ENCODE measurements at regions not wholly inside any gene's neighbourhood (a gene's known extent, or its start where the extent isn't known, plus 50 kb on each side); places are given as distances from the start of the nearest gene placed in this dataset.
A peak's percentile ranks its signal among the peaks of the same experiment; 100 is the strongest.

GRCh38 chr2:205937211-205937610, 148.8 kb downstream of the INO80D start:
- no peak for DNase-seq

DNA sequence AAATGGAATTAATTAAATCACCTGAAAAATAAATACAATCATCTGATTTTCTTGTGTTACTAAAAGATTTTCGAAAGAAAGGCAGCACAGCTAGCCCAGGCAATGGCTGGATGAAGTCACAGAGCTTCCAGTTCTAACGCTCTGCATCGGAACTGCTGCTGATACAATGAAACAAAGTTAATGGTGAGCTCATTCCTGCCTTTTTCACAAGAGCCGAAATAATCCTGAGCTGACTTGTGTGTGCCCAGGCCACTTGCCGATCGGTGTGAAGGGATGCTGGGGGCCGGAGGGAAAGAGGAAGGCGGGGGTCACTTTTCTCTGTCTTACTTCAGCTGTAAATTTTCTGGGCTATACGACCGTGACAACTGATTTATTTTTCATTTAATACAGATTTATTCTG, 149.5 kb downstream of the INO80D start:
- no peak for DNase-seq

DNA sequence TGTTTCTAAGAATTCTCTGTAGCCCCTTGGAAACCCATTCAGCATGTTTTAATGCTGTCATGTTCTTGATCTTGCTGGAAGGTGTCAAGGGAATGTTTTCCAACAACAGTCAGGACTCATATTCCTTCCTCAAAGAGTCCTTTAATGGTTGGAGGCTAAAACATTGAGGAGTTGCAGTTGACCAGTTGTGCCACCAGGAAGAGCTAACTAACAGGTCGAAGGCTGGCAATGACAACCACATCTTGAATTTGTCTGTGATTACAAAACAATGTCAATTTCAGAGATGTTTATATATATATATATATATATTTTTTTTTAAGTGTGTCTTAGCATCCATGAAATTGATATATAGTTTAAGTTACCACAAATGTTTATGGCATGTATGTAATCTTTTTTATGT, 151.5 kb downstream of the INO80D start:
- DNase-seq: no peak

- DNase-seq: no peak
Measured at GRCh38 chr2:205932861-205933260, 153.1 kb downstream of the INO80D start.

DNA sequence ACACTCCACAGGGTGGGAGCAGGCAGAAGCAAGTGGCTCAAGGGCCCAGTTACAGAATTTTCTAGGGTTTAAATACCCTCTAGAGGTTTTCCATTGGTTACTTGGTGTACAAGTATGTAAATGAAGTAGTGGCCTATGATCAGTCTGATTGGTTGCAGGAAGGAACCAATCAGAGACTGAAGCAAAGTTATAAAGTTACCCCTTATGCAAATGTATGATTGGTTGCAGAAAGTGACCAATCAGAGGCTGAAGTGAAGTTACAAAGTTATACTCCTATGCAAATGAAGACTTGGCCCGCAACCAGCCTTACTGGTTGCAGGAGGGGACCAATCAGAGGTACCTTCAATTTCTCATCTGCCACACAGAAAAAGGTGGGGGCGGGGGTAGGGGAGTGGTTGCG, 154.6 kb downstream of the INO80D start:
- DNase-seq: no peak

DNA sequence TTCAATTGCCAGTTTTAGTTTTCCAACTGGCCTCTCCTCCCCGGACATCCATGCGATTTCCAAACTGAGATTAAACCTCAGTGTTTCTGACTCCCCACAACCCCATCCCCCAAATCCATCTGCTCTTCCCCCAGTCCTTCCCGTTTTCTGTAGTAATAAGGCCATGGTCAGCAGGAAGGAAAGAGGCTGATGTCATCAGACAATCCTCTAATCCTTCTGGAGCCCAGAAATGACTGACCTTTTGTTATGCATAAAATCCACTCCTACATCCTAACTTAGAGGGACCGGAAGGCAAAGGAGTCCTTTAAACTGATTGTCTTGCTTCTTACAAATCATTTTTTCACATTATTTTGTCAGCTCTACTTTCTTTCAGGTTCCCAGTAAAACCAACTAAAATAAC, 155.8 kb downstream of the INO80D start:
- no peak for DNase-seq

DNA sequence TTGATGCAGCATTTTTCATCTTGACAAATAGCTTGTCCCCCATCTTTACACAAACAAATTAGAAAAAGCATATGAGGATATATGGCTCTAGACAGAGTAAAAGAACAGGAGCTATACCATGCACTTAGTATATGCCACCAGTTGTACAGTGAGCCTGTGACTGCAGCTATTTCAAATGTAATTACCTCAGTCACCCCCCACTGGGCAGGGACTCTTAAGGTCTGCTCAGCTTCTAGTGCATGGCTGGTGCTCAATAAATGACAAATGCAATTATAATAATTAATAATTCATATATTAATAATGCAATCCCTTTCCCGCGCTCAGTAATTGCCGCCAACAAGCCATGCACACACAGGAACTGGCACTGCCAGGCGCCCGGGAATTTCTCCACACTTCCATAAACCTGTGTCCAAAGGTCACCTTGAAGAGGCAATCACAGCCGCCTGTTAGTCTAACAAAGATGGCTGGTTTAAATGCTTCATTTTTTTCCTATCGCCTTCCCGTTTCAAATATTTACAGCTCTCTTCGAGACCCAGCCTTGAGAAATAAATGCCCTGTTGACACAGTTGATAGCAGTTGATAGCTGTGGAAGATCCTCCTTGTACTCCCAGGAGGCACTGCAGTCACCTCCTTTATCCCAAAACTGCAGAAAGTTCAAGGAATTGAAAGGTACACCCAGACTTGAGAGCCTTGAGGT, 156.6 kb downstream of the INO80D start:
- DNase-seq: no peak

- DNase-seq: peak; percentile 75
Measured at GRCh38 chr2:205925373-205926337, 160.3 kb downstream of the INO80D start.

- DNase-seq: no peak
Measured at GRCh38 chr2:205924676-205925075, 161.3 kb downstream of the INO80D start.

DNA sequence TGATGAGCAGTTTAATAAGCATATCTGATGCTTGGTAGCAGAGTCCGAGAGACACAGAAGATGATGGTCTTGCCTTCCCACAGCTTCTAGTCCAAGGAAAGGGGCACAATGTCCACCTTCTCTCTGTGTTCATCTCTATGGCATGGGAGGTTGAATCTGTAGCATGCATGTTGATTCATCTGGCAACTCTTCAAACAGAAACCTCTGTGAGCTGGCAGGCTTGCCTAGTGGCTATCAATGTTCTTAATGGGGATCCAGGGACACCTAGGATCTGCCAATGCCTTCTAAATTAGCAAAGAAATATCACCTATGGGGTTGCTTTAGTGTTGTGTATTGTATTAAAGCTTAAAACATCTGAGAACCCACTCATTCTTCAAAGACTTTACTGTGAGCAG, 170.8 kb downstream of the INO80D start:
- DNase-seq: no peak

DNA sequence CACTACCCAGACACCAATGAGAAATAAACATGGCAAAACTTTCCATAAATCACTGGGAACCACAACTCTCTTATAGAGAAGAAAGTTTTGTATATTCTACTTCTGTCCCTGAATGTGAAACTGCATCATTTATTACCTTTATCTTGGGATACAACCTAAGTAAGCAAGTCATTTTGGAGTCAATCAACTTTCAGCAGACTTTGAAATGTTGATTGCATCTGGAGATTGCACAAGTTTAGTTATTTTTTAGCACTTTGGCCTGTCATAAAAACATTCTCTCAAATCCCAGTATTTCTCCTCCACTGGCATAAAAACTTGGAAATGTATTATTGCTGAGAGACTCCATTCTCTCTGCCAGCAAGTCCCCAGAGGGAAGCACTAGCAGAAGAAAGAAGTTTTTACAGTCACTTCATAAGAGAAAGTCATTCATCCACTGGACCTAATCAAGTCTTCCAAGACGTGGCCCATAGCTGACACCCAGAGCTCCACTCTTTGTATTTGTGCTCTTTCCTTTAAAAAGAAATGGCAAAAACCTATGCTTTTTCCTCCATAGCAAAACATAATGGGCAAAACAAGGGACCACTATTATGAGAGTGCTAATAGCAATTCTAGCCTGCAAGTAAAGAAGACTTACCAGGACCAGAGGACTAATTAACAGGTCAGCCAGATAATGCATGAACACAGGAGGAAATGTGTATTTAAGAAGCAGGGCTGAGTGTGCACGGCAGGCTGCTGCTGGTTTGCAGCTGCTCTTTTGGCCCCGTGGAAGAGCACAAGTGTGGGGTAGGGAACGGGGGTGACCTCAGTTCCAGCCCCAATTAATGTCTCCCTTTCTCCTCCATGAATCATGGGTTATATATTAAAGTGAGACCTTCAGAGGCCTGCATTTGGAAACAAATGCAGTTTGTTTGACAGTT, 171.5 kb downstream of the INO80D start:
- DNase-seq: no peak

- no peak for DNase-seq
Measured at GRCh38 chr2:205913668-205914067, 172.3 kb downstream of the INO80D start.

DNA sequence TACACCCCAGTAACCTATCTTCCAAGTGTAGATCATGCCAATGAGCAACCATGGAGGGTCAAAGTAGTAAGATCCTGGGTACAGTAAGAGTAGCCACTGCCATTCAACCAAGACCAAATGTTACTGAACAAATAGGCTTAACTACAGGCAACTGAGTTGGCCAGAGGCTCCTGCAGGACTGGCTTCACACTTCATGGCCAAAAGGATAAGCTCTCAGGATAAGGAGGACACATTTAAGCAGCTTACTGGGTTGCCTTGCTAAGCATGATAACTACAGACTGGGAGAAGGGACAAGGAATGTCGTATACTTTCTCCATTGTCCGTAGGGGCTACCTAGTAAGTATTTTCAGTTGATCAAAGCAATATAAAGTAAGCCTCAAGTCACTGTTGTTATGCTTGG, 174.7 kb downstream of the INO80D start:
- no peak for DNase-seq

GRCh38 chr2:205909184-205909572, 176.8 kb downstream of the INO80D start:
- DNase-seq: no peak

GRCh38 chr2:205908212-205909183, 177.5 kb downstream of the INO80D start:
- no peak for DNase-seq

DNA sequence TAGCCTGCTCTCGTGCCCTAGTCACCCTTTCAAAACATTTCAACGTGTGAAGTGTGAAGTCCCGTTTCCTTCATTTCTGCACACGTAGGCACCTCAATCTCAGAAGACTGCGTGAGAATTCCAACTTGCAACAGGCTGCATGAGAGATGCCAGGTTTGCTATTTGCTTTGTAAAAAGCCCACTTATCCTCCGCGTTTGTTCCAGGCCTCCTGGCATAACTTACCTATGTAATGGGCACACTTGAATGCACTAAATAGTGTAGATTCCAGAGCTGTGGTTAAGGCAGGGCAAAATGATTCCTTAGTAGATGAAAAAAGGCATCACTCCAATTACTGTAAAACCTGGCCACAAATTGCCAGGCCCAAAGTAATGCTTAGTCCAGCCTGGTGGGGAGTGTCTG, 179.6 kb downstream of the INO80D start:
- no peak for DNase-seq

DNA sequence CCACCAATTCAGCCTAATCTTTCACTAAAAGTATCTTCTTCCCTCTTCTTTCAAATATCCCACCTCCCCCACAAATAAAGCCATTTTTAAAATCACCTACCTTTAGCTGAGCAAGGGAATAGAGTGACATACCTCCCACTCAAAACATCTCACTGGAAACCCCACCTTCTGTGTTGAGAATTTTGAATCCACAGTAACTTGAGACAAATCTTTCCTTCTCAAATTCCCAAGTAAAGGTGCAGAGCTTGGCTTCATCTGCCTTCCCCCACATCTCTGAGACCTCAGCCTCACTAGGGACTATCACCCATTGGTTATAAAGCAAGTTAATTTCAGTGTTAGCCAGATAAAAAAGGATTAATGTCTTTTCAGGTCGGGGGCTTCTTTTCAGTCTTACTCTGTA, 180.4 kb downstream of the INO80D start:
- no peak for DNase-seq

DNA sequence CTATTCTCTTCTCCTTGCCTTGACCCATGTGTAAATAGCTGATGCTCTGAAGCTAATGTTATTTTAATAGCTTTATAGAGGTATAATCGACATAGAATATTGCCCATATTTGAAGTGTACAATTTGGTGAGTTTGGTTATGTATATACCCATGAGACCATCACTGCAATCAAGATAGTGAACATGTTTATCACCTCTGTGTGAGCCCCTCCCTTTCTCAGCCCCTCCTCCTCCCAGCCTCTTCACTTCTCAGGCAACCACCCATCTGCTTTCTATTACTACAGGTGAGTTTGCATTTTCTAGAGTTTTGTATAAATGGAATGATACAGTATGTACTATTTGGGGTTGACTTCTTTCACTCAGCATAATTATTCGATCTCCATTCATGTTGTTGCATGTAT, 181.1 kb downstream of the INO80D start:
- no peak for DNase-seq

- no peak for DNase-seq
Measured at GRCh38 chr2:205903549-205904129, 182.3 kb downstream of the INO80D start.

GRCh38 chr2:205902900-205903237, 183.1 kb downstream of the INO80D start:
- no peak for DNase-seq

GRCh38 chr2:205902041-205902899, 183.7 kb downstream of the INO80D start:
- no peak for DNase-seq

Measured in stimulated activated CD4-positive, alpha-beta T cell treated with anti-CD3 and anti-CD28 coated beads, Interleukin-4, amount 100 ng/mL, for 24 hours (primary cell).